Activated CD4-positive, alpha-beta T cell treated with anti-CD3 and anti-CD28 coated beads, Interleukin-2, Interleukin-6, amounts not matched to agents 100 ng/mL and 50 ng/mL, durations not matched to agents 16 hours and 8 hours (primary cell): ENCODE measurements at regions not wholly inside any gene's neighbourhood (a gene's known extent, or its start where the extent isn't known, plus 50 kb on each side); places are given as distances from the start of the nearest gene placed in this dataset.
"Not testable (repeated sequence)": the region's sequence is repeated elsewhere in the genome, so short reads cannot be mapped to it uniquely, and the experiment has no call there.

ENCODE experiments used
- DNase-seq: peaks from one replicate; pipeline ENCODE4 v3.0.0-alpha.2; 2020

- DNase-seq = no peak
These were observed 52.3 kb downstream of the MRPL57 start for GRCh38 chr13:21228738-21229137.

DNA sequence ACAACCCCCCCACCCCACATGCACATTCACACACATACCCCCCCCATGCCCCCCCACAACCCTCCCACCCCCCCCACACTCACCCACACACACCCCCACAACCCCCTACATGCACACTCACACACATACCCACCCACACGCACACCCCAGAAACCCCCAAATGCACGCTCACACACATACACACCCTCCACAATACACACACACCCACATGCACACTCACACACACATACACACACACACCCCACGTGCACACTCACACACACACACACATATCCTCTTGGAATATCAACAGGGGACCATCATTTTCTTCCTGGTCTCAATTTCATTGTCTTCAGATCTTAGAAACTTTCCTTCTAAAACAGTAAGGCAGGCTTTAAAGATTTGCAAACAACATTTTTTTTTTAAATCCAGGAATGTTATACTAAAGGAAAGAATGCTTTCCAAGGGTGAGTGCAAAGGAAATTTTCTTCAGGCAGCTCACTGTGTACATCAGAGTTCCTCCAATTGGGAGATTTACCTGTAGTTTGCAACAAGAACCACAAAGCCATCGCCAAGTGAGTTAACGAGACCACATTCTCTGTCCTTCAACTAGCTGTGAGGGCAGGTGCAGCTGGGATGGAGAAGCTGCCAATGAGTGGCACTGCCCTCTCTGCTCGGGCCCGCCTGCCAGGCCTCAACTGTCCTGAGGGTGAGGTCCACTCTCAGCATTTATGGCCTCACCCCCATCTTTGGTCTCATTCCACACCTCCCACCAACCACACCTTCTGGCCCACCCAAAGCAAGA, 53.0 kb downstream of the MRPL57 start:
- no peak for DNase-seq

DNA sequence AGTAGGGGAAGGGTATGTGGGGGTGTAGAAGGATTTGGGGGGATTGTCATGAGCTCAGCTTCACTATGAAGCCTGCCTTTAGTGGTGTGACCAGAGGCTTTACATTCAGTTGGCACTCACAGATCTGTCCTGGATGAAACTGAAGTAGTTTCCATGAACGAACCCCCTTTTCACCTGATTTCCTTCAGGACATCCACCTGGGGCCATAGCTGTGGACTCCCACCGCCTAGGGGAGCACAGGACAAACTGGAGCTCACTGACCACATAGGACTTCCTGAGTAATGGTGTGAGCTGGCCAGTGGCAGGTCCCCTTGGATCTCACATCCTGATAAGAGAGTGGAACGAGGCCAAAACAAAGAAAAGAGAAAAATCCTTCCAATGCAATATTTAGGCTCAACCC, 54.1 kb downstream of the MRPL57 start:
- no peak for DNase-seq

DNA sequence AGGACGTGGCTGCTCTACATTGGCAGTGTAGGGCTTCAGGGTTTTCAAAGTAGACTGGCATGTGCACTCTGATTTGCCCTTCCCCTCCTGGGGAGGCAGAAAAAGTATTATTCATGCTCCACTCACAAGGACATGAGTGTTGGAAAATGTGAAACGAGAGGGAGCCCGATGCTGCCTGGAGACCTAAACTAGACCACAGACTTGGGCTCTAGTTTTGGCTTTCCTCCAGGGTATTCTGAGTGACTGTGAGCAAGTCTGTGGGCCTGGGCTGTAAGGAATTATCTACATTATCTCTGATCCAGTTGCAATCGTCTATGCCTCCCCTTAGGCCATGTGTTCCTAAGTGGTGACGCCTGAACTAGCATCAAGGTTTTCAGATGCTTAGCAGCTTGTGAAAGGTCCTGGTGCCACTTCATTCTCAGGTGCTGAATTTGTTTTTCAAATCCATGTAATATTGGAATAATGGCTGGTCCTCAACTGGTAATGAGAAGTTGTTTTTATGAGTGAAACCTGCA, 55.0 kb downstream of the MRPL57 start:
- DNase-seq = no peak

GRCh38 chr13:21232196-21232595, 55.7 kb downstream of the MRPL57 start:
- DNase-seq = no peak

DNA sequence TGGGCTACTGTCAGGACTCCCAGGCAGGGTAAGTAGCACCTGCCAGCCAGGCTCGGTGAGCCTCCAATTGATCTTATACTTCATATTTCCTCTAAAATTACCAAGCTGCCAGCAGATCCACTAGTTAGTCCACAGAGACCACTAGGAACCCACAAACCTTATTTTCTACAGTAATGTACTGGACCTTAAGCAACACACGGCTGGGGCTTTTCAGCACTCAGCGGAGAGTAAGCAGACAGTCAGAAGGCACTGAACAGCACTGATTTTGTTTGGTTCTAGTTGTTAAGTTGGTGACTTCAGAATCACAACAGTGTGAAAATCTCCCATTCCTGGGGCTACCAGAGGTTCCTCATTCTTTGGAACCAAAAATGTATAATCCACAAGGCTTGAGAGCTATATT, 56.1 kb downstream of the MRPL57 start:
- DNase-seq = no peak

GRCh38 chr13:21233086-21233485, 56.6 kb downstream of the MRPL57 start:
- DNase-seq = no peak

GRCh38 chr13:21234526-21234925, 58.1 kb downstream of the MRPL57 start:
- no peak for DNase-seq

DNA sequence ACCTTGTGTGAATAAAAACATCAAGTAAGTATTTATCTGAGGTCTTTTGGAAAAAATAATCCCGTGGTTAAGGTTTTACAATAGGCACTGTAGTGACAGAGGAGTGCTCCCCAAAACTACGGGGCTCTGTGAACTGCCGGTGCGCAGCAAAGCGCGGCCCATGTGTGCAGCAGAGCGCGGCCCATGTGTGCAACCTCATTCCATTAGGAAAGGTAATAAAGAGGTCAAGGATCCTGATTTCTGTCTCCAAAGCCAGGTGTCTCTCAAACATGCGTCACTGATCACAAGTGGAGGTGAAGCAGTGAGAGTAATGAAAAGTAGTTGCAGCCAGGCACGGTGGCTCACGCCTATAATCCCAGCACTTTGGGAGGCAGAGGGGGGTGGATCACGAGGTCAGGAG, 58.7 kb downstream of the MRPL57 start:
- DNase-seq = no peak

GRCh38 chr13:21237081-21237480, 60.6 kb downstream of the MRPL57 start:
- no peak for DNase-seq

- DNase-seq = no peak
These were observed 61.8 kb downstream of the MRPL57 start for GRCh38 chr13:21238267-21238666.

GRCh38 chr13:21240586-21240985, 64.1 kb downstream of the MRPL57 start:
- DNase-seq = no peak

DNA sequence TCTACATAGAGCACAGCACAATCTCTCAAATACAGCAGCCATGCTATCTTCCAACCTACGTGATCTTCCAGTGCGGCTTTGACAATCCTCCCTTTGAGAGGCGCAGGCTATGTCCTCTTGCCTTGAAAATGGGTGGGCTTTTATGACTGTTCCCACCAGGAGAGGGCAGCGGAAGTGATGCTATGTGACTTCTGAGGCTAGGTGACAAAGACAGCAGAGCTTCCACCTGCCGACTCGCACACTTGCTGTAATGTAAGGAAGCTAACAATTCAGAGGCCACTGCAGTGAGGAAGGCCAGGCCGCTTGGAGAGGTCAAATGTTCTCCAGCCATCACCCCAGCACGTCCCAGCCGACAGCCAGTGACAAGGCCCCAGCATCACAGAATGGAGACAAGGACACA, 65.8 kb downstream of the MRPL57 start:
- DNase-seq = no peak

DNA sequence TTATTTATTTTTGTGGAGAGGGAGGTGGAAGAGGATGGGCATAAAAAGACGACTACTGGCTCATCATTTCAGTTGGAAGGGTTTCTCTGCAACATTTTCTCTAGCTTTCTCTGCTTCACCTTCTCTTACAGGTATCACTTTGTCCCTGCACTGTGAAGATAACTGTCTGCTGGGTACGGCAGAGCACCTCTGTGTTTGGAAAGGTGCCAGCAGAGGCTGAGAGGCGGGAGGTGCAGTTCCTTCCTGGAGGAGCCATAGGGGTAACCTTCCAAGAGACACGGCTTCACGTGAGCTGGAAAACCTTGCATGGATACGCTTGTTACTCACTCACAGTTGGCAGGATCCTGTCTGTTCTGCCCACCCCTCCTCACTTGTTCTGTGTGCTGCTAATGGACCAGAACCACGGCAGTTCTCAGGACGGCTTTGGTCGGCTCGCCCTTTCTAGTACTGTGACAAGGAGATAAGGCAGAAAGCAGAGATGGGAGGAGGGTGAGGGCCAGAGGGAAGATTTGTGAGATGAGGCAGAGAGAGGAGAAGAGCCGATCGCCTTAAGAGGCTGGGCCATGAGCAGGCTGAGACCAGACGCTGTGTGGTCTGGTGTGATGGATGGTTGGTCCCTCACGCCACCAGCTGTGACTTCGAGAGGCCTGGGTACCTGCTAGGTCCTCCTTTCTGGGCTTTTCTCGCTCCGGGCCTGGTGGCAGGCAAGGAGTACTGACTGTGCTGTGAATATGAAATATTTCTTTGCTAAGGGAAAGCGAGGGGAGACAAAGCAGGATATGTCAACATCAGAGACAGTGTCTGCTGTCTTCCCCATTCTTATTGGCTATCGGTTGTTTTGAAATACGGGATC, 66.8 kb downstream of the MRPL57 start:
- DNase-seq = no peak

- not testable (repeated sequence) for DNase-seq
These were observed 67.4 kb downstream of the MRPL57 start for GRCh38 chr13:21243898-21244184.

DNA sequence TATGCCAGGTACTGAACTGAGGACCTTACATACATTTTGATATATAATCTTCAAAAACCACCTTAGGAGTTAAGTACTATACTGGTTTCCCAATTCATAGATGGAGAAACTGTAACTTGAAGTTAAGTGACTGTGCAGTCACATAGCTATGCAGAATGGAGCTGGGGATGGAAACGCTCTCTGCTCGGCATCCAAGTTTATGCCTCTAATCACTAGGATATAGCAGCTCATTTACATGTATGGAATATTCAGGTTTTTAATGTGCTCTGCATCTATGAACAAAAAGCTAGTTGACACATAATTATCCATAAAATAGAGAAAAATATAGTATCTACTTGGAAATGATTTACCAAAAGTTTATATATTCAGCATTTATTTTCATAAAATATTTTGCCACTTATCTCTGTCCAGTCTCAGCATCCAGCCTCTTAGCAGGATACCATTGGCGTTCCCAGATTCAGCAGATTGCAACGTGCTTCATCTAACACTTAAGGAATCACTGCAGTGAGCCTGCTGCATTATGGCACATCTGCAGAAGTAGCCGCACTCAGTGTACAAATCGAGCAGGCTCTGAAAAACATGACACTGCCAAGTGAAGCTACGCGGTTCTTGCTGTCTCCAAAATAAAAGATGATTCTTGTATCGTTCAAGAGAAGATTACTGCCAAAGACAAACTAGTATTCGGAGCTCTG, 70.4 kb downstream of the MRPL57 start:
- no peak for DNase-seq

GRCh38 chr13:21256351-21256761, 79.9 kb downstream of the MRPL57 start:
- DNase-seq = no peak

DNA sequence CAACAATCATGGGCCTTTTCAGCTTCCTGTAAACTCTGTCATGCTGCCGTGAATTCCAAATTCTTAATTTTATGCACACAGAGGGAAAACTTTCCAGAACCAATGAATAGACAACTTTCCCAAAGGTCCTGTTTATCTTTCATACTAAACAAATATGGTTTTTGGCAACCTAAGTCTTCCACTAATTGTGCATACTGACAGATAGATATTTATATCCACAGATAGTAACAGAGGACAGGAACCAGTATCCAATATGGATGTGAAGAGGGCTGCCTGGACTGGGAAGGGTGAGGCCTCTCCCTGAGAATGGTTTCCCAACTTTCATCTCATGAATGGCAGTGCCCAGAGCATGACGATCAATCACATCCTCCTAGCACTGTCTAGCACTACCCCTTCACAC, 80.4 kb downstream of the MRPL57 start:
- no peak for DNase-seq

GRCh38 chr13:21259571-21260455, 83.4 kb downstream of the MRPL57 start:
- no peak for DNase-seq

DNA sequence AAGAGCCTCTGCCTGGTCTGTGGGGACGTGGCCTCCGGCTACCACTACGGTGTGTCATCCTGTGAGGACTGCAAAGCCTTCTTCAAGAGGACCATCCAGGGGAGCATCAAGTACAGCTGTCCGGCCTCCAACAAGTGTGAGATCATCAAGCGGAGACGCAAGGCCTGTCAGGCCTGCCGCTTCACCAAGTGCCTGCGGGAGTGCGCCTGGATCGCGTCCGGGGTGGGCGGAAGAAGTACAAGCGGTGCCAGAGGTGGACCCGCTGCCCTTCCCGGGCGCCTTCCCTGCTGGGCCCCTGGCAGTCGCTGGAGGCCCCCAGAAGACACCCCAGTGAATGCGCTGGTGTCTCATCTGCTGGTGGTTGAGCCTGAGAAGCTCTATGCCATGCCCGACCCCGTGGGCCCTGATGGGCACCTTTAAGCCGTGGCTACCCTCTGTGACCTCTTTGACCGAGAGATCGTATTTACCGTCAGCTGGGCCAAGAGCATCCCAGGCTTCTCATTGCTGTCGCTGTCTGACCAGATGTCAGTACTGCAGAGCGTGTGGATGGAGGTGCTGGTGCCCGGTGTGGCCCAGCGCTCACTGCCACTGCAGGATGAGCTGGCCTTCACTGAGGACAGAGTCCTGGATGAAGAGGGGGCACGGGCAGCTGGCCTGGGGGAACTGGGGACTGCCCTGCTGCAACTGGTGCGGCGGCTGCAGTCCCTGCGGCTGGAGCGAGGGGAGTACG, 84.3 kb downstream of the MRPL57 start:
- DNase-seq = not testable (repeated sequence)

DNA sequence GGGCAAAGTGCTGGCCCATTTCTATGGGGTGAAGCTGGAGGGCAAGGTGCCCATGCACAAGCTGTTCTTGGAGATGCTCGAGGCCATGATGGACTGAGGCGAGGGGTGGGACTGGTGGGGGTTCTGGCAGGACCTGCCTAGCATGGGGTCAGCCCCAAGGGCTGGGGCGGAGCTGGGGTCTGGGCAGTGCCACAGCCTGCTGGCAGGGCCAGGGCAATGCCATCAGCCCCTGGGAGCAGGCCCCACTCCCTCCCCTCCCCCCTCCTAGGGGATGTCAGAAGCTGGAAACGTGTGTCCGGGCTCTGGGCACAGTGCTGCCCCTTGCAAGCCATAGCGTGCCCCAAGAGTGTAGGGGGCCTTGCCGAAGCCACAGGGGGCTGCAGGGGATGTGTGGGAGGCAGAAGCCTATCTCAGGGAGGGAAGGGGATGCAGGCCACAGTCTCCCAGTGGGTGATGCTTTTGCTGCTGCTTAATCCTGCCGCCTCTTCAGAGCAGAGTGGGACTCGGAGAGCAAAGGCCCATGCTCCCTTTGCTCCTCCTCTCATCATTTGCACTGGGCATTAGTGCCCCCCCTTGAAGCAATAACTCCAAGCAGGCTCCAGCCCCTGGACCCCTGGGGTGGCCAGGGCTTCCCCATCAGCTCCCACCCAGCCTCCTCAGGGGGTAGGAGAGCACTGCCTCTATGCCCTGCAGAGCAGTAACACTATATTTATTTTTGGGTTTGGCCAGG, 85.2 kb downstream of the MRPL57 start:
- not testable (repeated sequence) for DNase-seq
